ENCODE measurements at regions not wholly inside any gene's neighbourhood (a gene's known extent, or its start where the extent isn't known, plus 50 kb on each side); places are given as distances from the start of the nearest gene placed in this dataset.

DNA sequence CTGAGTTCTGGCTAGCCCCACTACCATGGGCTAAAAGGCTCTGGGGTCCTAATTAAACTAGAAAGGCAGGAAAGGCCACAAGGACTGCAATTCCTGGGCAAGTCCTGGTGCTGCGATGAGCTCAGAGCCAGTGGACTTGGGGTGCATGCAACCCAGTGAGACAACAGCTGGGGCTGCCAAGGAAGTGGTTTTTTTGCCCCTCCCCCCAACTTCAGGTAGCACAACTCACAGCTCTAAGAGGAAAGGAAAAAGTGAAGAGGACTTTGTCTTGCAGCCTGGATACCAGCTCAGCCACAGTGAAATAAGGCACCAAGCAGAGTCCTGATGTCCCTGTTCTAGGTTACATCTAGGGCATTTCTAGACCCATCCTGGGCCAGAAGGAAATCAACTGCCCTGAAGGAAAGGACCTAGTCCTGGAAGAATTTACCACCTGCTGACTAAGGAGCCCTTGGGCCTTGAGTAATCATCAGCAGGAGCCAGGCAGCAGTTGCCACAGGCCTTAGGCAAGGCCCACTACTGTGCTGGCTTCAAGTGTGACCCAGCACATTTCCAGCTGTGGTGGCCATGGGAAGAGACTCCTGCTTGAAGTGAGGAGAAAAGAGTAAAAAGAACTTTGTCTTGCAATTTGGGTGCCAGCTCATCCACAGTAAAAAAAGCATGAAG lies 358.4 kb downstream of the BTBD3 start:
- DNase-seq (ENCODE audit: low read depth in 2 of 2), result no peak

DNA sequence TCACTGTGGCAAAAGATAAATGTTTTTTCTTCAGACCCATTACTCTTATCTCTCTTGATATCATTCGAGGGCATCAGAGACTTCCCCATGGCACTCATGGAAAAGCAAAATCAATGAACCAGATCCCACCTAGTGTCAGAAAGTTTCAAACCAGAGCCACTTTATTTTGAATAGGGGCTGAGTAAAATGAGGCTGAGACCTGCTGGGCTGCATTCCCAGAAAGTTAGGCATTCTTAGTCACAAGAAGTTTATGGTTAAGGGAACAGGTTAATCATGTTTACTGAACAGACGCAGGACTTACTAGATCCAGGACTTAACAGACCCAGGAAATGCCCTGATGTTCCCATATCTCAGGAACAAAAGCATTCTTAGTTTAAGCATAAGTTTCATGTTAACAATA lies 369.9 kb downstream of the BTBD3 start:
- no peak for DNase-seq (ENCODE audit: low read depth in 2 of 2)

DNA sequence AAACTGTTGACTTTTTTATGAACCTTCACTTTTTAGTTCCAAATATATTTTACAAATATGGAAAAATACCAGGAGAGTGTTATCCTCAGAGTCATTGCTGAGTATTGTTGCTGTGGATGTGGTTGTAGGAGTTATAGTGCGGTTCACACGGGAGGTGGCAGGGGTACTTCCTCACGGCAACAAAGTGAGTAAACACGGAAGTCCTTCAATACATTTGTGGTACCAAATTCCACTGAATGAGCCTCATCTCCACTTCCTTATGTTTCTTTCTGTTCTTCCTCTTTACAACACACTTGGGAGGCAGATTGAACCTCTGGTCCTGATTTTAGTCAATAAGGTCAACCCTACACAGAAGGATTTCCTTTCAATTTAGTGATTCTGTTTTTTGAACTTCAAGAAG lies 371.8 kb downstream of the BTBD3 start:
- no peak for DNase-seq (ENCODE audit: low read depth in 2 of 2)

DNA sequence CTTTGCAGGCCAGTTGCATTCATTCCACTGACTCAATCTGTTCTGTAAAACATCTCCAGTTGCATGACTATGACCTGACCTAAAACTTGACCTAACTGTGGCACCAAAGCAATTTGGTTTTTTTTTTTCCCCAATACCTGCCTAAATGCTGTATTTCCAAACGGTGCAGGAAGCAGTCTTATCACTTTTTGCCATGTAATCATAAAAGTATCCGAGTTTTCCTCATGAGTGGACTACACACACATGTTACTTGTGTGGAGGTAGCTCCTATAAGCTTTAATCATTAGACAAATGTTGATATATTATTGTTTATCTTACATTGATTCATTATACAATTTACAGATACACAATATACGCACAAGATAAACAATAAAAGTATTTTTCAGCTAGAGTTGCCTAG lies 373.7 kb downstream of the BTBD3 start:
- DNase-seq (ENCODE audit: low read depth in 2 of 2), result no peak

DNA sequence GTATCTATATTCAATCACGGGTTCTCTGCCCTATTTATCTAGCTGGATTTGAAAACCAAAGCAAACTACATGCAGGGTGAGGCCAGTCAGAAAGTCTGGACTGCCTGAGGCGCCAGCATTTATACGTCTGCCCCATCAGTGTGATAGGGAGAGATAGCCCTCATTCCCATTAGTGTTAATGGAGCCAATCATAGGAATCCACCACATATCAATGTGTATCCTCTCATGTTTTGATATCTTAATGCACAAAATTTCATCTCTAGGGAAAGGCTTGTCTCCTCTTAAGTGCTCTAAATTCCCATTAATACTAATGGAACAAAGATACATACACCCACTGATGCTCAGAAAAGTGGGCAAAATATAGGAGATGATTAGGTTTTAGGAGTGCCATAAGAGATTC lies 376.2 kb downstream of the BTBD3 start:
- no peak for DNase-seq (ENCODE audit: low read depth in 2 of 2)

DNA sequence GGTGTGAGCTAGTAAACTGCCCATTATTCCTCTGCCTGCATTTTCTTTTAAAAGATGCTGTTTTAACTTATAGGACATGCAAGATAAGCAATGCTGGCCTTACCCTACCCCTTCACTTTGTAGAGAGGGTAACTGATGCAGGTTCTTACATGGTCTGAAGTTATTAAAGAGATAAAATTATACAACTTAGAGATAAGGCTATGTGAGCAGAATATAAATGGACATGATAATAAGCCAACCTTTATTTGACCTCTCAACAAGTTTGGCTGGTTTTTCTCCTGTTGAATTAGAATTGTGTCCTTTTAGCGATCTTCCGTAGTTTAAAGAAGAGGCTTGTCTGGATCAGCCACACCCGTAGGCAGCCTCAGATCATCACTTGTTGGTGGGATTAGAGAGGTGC lies 377.0 kb downstream of the BTBD3 start:
- no peak for DNase-seq (ENCODE audit: low read depth in 2 of 2)

DNA sequence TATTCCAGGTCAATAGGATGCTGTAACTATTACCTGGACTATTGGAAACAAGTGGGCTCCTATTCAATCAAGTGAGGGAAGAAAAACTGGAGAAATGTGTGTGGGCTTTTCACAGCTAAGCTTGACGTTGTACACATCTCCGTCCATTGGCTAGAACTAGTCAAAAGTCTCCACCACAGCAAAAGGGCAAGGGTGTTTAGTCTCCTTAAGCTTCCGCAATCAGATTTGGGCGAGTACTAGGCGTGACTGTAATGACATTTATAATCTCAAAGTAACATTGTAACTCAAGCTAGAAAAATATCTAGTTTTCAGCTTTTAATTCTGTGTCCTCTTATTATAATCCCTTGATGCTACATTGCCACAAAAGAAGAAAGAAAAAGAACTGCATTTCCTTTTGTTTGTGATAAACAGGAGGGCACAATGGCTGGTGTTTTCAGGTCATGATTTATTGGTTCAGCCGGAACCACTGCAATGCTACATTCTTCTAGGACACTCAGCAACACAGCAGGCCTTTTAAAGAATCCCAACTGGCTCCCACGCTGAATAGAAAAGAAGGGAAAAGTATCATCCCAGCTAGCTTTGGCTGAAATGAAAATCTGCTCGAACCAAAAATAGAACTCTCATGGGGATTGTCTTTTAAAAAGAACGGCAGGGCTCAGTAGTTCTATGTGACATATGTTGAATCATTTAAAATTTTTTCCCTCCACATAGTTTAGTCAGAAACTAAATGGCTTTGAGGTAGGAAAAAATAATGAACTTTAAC lies 387.7 kb downstream of the BTBD3 start:
- DNase-seq (ENCODE audit: low read depth in 2 of 2), result no peak

DNA sequence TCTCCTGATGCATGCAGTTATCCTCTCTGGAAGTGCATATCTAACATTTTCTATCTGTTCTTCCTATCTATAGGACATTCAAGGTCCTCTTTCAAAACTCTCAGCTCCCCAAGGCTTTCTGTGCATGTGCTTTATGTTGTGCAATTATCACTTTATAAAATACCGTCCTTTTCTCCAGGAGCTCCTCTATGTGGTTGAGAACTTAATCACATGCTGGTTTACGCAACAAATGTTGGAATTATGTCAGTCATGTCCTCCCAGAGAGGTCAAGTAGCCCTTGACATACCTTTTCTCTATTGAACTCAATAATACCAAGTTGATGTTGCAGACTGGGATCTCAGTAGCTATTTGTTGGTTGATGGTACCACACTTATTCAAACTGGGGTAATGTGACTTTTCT lies 388.4 kb downstream of the BTBD3 start:
- no peak for DNase-seq (ENCODE audit: low read depth in 2 of 2)

DNA sequence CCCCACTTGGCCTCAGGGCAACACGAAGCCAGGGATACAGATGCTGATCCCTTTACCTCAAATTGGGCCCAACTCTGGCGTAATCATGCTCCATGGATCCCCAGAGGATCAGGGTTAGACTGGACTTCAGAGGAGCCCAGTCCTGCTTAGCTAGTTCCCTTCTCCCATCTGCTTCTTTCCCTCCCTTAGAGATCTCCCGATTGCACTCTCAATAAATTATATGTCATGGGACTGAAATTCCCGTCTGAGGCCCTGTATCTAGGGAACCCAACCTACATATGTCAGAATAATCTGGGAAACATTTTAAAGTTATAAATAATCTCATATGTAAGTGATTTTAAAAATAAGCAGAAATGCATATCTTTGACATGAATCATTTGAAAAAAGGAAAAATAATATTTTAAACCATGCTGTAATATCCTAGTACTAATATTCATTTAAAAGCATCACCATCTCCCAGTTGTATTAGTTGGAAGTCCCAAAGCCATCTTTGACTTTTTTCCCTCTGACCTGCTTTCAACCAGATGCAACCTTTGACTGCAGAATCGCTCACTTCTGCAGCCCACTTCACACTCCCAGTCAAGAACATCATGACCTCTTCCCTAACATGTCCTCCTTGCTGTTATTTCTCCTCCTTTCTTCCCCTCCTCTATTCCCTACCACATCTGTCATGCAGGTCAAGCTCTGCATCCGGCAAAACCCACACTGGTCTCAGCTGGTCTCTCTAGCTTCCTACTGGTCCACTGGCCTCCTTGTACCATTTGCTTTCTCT lies 393.6 kb downstream of the BTBD3 start:
- no peak for DNase-seq (ENCODE audit: low read depth in 2 of 2)

DNA sequence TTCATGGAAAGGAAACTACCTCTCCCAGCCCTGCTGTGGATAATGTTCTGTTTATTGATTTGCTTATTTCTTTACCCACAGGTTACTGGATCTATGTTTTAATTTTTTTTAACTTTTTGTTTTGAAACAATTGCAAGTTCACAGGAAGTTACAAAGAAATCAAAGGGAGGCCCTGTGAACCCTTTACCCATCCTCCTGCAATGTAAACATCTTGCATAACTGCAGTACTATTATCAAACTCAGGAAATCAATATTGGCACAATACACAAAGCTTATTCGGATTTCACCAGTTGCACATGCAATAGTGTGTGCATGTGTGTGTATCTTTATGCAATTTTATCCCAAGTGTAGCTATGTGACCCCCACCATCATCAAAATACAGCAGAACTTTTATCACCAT lies 398.0 kb downstream of the BTBD3 start:
- no peak for DNase-seq (ENCODE audit: low read depth in 2 of 2)

DNA sequence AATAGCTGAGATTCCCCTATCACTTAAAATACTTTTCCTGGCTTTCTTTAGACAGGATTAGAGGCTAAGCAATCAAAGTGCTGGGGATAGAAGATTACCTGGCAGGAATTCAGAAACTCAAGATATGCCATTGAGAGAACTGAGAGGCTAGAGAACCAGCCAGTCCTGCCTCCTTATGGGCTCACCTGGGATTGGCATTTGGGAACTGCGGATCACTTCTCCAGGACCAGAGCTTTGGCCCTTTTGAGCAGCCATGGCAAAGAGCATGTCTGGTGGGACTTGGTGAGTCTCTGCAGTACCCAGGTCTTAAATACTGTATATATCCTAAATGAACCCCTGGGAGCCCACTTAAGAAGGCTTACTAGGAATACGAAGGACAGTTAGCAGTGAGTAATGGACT lies 399.1 kb downstream of the BTBD3 start:
- DNase-seq (ENCODE audit: low read depth in 2 of 2), result no peak

DNA sequence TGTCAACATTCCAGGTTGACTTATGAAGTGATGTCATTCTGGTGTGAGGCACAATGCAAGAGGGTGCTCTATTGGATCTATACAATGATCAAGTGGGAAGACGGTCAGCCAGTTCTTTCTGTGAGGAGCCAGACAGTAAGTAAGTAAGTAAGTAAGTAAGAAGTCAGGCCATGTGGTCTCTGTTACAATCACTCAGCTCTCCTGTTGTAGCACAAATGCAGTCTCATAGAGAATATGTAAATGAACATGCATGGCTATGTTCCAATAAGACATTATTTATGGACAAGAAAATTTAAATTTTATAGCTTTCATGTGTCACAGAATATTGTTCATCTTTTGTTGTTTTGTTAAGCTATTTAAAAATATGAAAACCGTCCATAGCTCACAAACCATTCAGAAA lies 399.7 kb downstream of the BTBD3 start:
- no peak for DNase-seq (ENCODE audit: low read depth in 2 of 2)

DNA sequence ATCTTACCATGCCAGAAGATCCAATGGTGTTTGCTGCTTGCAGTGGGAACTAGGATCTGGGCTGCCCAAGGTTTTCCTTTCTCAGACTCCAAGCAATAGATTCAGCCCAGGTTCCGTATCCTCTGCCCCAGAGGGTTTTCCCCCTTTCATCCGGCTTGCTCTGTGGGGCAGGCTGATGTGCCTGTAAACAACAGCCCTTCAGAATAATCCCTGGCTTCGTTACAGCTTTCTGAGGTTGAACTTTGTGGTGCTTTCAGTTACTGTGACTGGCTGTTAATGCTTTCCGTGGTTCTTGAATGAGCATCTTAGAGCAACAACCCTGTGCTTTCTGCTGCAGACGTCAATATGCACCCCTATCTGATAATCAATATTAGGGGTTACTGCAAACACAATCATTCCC lies 400.4 kb downstream of the BTBD3 start:
- no peak for DNase-seq (ENCODE audit: low read depth in 2 of 2)

DNA sequence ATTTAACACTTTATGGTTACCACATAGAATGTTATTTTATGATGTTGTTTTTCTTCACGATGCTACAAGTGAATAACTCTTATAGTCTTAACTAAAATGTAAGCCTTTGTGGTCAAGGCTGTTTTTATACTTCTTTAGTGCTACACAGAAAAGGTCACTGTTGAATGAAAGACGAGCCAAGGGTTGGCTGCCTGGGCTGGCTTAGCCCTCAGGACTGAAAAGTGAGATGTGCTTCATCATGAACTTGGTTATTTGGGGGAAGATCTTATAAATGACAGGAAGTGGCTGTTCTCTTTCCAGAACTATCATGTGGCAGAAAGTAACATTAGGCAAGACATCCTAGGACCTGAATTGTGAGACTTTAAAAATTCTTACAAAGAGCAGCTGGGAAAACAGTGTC lies 404.0 kb downstream of the BTBD3 start:
- no peak for DNase-seq (ENCODE audit: low read depth in 2 of 2)

DNA sequence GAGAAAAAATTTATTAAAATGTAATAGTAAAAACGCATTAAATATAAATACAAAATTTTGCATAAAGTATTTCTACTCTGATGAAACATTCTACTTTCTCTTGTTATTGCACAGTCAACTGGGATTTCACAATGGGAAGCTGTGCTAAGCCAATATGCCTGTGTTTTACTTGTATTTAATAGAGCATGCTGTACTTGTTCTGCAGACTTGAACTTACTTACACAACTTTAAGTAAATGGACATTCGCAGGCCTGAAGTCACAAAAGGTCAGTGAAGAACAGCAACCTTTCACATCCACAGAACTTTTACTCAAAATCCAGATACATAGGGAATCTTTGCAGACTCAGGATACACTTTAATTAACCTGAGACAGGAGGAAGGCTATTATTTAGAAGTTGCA lies 409.5 kb downstream of the BTBD3 start:
- no peak for DNase-seq (ENCODE audit: low read depth in 2 of 2)

DNA sequence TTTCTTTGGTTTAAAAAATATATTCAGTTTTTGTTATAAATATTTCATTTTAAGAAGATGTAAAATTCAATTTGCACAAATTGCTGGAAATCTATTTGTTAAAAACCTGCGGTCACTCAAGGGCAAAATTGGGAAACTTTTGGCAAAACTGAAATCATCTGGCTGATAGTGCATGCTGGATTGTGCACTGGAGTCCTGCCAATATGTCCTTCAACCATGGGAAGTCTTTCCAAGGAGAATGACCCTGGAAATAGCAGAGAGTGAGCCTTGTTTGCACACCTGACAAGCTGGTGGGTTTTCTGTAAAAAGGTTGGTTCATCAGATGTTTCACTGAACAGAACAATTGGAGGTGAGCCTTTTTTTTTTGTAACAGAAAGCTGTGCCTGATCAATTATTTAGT lies 413.5 kb downstream of the BTBD3 start:
- DNase-seq (ENCODE audit: low read depth in 2 of 2), result no peak

DNA sequence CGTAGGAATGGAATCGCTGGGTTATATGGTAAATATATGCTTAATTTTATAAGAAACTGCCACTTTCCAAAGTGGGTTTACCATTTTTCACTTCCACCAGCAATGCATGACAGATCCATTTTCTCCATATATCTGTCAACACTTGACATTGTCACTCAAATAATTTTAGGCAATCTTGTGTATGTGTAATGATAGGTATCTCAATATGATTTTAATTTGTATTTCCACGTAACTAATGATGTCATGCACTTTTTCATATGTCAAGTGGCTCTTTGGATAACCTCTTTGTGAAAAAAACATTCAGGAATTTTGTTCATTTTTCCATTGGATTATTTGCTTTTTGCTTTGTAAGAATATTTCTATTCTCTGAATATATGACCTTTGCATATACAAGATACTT lies 419.9 kb downstream of the BTBD3 start:
- no peak for DNase-seq (ENCODE audit: low read depth in 2 of 2)

DNA sequence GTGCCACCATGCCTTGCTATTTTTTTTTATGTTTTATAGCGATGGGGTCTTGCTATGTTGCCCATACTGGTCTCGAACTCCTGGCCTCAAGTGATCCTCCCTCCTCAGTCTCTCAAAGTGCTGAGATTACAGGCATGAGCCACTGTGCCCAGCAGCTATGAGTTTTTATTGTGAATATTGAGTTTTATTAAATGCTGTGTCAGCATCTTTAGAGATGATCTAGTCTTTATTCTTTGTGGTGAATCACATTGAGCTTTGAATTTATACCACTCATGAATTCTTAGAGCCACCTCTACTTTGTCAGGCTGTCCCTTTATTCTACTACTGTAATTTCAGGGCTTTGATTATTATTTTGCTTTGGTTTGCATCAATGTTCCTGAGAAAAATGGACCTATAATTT lies 428.3 kb downstream of the BTBD3 start:
- DNase-seq (ENCODE audit: low read depth in 2 of 2), result no peak

DNA sequence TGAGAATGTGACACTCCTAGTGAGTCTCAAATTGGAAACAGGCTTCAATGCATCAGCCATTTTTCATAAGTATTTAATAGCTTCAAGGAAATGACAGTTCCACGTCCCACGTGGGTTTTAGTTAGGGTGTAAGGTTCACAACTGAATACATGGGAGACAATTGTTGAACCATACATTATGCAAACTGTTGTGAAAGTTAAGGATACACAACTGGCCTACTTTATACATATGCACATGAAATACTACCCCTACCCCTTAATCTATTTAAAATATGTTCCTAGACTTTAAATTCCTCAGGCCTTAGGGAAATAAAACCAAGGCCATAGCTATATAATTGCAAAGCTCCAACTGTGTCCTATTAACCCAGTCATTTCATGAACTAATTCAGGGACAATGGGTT lies 436.1 kb downstream of the BTBD3 start:
- DNase-seq (ENCODE audit: low read depth in 2 of 2), result no peak

DNA sequence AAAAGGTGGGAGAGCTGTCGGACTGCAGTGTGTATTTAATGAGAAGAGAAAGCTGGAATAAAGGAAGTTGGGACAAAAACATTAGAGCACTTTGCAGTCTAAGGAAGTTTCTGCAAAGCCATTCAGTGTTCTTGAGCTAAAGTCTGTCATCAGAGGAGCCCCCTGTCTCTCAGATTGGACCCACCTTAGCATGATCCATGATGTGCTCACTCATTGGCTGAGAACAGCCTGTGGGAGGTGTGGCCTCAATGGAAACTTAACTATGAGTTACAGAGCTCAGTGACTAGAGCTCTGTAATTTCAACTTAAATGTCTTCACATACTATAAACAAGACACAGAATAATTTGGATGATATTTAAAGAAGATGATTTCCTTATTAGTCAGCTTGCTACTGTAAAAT lies 437.0 kb downstream of the BTBD3 start:
- no peak for DNase-seq (ENCODE audit: low read depth in 2 of 2)

DNA sequence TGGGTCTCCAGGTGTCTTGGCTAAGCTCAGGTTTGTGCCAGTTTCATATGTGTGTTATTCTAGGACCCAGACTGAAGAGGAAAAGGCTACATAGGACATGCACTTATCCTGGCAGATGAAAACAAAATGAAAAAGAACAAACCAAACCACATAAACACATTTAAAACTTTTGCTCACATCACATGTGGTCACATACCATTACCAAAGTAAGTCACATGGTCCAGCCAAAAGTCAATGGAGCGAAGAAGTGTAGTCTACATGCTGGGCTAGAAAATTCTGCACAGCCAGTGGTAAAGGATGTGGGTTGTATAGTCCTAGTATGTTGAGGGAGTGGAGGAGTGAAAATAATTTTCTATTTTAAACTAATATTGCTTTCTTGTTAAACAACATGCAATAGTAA lies 437.5 kb downstream of the BTBD3 start:
- DNase-seq (ENCODE audit: low read depth in 2 of 2), result no peak

DNA sequence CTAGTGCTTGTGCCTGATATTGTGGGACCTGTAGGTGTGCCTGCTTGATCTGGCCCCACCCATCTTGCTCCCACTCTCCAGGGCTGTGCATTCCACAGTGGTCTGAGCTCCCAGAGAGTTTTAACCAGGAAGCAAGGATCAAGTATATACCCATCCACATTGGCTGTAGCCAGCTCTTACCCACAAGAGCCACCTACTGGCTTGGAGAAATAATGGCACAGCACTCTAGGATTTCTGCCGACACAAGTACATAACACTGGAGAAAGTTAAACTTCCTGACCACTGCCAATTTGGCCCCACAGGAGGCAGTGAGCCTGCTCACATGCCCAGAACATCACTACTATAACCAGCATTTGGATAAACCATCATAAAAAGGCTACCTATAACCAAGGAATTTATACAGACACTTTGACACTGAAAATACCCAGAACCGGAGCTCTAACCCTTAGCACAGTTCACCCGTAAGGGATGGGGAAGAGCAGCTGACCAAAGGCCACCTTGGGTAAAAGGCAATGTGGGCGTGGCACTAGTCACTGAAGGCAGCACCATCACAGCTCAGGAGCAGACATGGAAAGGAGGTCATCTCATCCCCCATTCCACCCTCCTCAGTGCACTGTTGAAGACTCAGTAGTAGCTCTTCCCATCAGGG lies 440.4 kb downstream of the BTBD3 start:
- DNase-seq (ENCODE audit: low read depth in 2 of 2), result peak in 1 of 2 donors; percentile 1
